WERI-Rb-1 (cell line): ENCODE measurements at regions not wholly inside any gene's neighbourhood (a gene's known extent, or its start where the extent isn't known, plus 50 kb on each side); places are given as distances from the start of the nearest gene placed in this dataset.

Source experiments
- DNase-seq: peaks from one replicate; pipeline ENCODE4 v3.0.0-alpha.2; 2020
- H3K27ac ChIP-seq: fragments of 250-450 bp; sonication (Bioruptor Pico); 2 replicates; pipeline ENCODE4 v1.5.1; 2020; ENCODE audit warnings: mild to moderate bottlenecking, moderate library complexity
- H3K27me3 ChIP-seq: fragments of 250-450 bp; sonication (Bioruptor Pico); 2 replicates; pipeline ENCODE4 v1.5.1; 2021; ENCODE audit warnings: mild to moderate bottlenecking, low read depth, moderate library complexity; ENCODE audit not compliant: insufficient read depth, severe bottlenecking
- H3K36me3 ChIP-seq: fragments of 250-450 bp; sonication (Bioruptor Pico); 2 replicates; pipeline ENCODE4 v1.5.1; 2020; ENCODE audit warnings: mild to moderate bottlenecking, moderate library complexity
- H3K4me3 ChIP-seq: 2 replicates; pipeline ENCODE4 v1.5.1; 2011; ENCODE audit warnings: low read depth, mild to moderate bottlenecking, control low read depth, low read length
- H3K9me3 ChIP-seq: fragments of 250-450 bp; sonication (Bioruptor Pico); 2 replicates; pipeline ENCODE4 v1.5.1; 2021; ENCODE audit warnings: mild to moderate bottlenecking, moderate library complexity; ENCODE audit not compliant: severe bottlenecking
- CTCF ChIP-seq: IDR thresholded peaks from 2 replicates; pipeline ENCODE4 v1.5.1; 2011; ENCODE audit warnings: low read depth, mild to moderate bottlenecking, control low read depth, inconsistent platforms, low read length

GRCh38 chr9:103949096-103949495 is 145.0 kb upstream of the SMC2 start:
- H3K27me3 ChIP-seq = no peaks in the 10 kb centered on the region
- no peak for TF ChIP-seq CTCF

GRCh38 chr9:103977163-103977562 is 116.9 kb upstream of the SMC2 start:
- H3K36me3 ChIP-seq = no peaks in the 10 kb centered on the region
- H3K9me3 ChIP-seq = no peaks in the 10 kb centered on the region
- TF ChIP-seq CTCF = no peak
- H3K27ac ChIP-seq = no peak overlapping the region
- H3K4me3 ChIP-seq = no peak overlapping the region
- no peaks in the 10 kb centered on the region for H3K27me3 ChIP-seq
- DNase-seq = no peak

More at GRCh38 chr9:103949096-103949495, 145.0 kb upstream of the SMC2 start:
- no peak for DNase-seq
- Histone ChIP-seq H3K9me3 (no peaks in the 10 kb centered on the region), H3K27ac (no peak overlapping the region), H3K36me3 (no peaks in the 10 kb centered on the region), H3K4me3 (no peak overlapping the region)

GRCh38 chr9:103978396-103978795 is 115.7 kb upstream of the SMC2 start:
- H3K27ac ChIP-seq = no peak overlapping the region
- H3K9me3 ChIP-seq = no peaks in the 10 kb centered on the region
- H3K4me3 ChIP-seq = no peak overlapping the region
- no peaks in the 10 kb centered on the region for H3K36me3 ChIP-seq
- DNase-seq = no peak
- TF ChIP-seq CTCF = no peak
- no peaks in the 10 kb centered on the region for H3K27me3 ChIP-seq

GRCh38 chr9:103981912-103982311 is 112.2 kb upstream of the SMC2 start:
- Histone ChIP-seq H3K9me3 (no peaks in the 10 kb centered on the region), H3K27me3 (no peaks in the 10 kb centered on the region), H3K27ac (no peak overlapping the region), H3K4me3 (no peak overlapping the region), H3K36me3 (no peaks in the 10 kb centered on the region)
- peak; percentile 20 for DNase-seq
- no peak for TF ChIP-seq CTCF

GRCh38 chr9:103985077-103985476 is 109.0 kb upstream of the SMC2 start:
- Histone ChIP-seq H3K36me3 (no peaks in the 10 kb centered on the region), H3K27ac (no peak overlapping the region), H3K27me3 (no peaks in the 10 kb centered on the region), H3K9me3 (no peaks in the 10 kb centered on the region), H3K4me3 (no peak overlapping the region)
- no peak for DNase-seq
- TF ChIP-seq CTCF = no peak

GRCh38 chr9:103988821-103989220 is 105.3 kb upstream of the SMC2 start:
- H3K4me3 ChIP-seq = no peak overlapping the region
- no peak for DNase-seq
- H3K27ac ChIP-seq = no peak overlapping the region
- no peaks in the 10 kb centered on the region for H3K9me3 ChIP-seq
- TF ChIP-seq CTCF = no peak
- no peaks in the 10 kb centered on the region for H3K36me3 ChIP-seq
- no peaks in the 10 kb centered on the region for H3K27me3 ChIP-seq
